ENCODE measurements at regions not wholly inside any gene's neighbourhood (a gene's known extent, or its start where the extent isn't known, plus 50 kb on each side); places are given as distances from the start of the nearest gene placed in this dataset.
A peak's percentile ranks its signal among the peaks of the same experiment; 100 is the strongest.

DNA sequence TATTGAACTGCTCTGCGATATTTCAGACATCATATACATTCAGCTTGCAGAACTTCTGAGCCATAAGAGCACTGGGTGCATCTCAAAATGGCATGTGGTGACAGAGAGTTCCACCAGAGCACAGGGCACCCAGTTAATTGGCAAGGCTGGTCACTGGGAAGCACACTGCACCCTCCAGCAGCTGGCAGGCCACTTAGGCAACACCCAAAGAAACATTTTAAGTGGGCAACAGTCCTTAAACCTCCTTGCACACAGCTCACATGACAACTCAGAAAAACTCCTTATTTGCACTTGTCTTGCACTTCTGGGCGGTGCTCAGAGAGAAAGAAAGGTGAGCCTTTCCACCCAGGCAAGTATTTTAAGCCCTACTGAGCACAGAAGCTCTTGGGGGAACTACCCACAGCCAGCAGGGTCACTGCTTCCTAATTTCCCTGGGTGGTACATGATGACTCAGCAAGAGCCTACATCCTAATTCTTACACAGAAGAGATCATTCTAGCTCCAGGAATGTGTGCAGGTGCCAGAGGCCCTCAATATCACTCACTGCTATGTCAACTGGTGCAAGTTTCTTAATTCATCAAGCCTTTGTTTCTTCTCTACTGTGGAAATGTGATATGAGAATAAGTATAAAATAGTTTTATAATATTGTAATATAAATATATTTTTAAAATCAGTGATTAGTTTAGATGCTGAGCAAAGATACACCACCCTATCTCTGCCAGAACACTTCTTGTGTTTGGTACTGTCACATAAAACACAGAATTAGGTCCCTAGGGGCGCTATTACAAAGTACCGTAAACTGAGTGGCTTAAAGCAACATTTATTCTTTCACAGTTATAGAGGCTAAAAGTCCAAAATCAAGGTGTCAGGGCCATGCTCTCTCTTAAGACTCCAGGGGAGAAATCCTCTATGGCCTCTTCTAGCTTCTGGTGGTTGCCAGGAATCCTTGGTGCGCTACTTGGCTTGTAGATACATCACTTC, 155.1 kb upstream of the PPARGC1A start:
- H3K27ac ChIP-seq: no peak overlapping the region
- H3K4me1 ChIP-seq: no peaks in the 10 kb centered on the region
- FAIRE-seq (no peak), ATAC-seq (no peak), DNase-seq (ENCODE audit: low read depth in 1 of 2, low spot score in 1 of 2) (no peak)
- no peak for TF ChIP-seq TP53 (CRISPR knock-in tag; IDR thresholded peaks at IDR 0.05)
- peak; percentile 2 for TF ChIP-seq MAFK (IDR thresholded peaks at IDR 0.05; ENCODE audit: partially characterized antibody)
- no peak for TF ChIP-seq MAX (IDR thresholded peaks at IDR 0.05)
- no peak for TF ChIP-seq KDM1A (IDR thresholded peaks at IDR 0.05; ENCODE audit: low read depth)
- no peak for TF ChIP-seq PBX3 (IDR thresholded peaks at IDR 0.05)
- ChIA-PET POLR2A (no interaction called here), CTCF (no interaction called here)
- 26% methylated on average over 5 of the region's 5 CpGs for WGBS (ENCODE audit: missing lambda C conversion rate)
- H3K4me3 ChIP-seq: no peak overlapping the region
- no peak overlapping the region for H3K4me2 ChIP-seq
- no peaks in the 10 kb centered on the region for H3K9me3 ChIP-seq

GRCh38 chr4:24042094-24042493, 152.2 kb upstream of the PPARGC1A start:
- POLR2A ChIA-PET: no interaction called here
- no peak for TF ChIP-seq HEYL (CRISPR knock-in tag; IDR thresholded peaks at IDR 0.05)
- TF ChIP-seq RCOR1 (IDR thresholded peaks at IDR 0.05; ENCODE audit: low read depth, low read length): no peak
- TF ChIP-seq TP53 (CRISPR knock-in tag; IDR thresholded peaks at IDR 0.05): no peak
- no peak for TF ChIP-seq RNF2 (IDR thresholded peaks at IDR 0.05; ENCODE audit: borderline replicate concordance, low read depth)
- no peak for TF ChIP-seq ZNF302 (CRISPR knock-in tag; IDR thresholded peaks at IDR 0.05)
- no peak for TF ChIP-seq POLR2A (IDR thresholded peaks at IDR 0.05; ENCODE audit: low read length)
- no peak for TF ChIP-seq CEBPB (IDR thresholded peaks at IDR 0.05)
- TF ChIP-seq NR3C1 (IDR thresholded peaks at IDR 0.05): no peak
- TF ChIP-seq RAD21 (conservative IDR thresholded peaks at IDR 0.05 in 1 of 2, IDR thresholded peaks at IDR 0.05 in 1 of 2): no peak
- no peak for TF ChIP-seq RFX5 (IDR thresholded peaks at IDR 0.05)
- TF ChIP-seq KDM1A (IDR thresholded peaks at IDR 0.05; ENCODE audit: low read depth): no peak
- TF ChIP-seq MYC (IDR thresholded peaks at IDR 0.05; ENCODE audit: borderline replicate concordance, low read length): no peak
- TF ChIP-seq ZFP36 (IDR thresholded peaks at IDR 0.05; ENCODE audit: borderline replicate concordance, partially characterized antibody): no peak
- TF ChIP-seq TFCP2L1 (CRISPR knock-in tag; IDR thresholded peaks at IDR 0.05): no peak
- TF ChIP-seq KDM5A (IDR thresholded peaks at IDR 0.05): no peak
- no peak for TF ChIP-seq NFE2L2 (conservative IDR thresholded peaks at IDR 0.05; ENCODE audit: low read length)
- no peak for TF ChIP-seq EHMT2 (IDR thresholded peaks at IDR 0.05; ENCODE audit: low read depth)
- no peak for FAIRE-seq
- no peak overlapping the region for H3K4me3 ChIP-seq
- no peaks in the 10 kb centered on the region for H3K4me1 ChIP-seq
- WGBS (ENCODE audit: missing lambda C conversion rate): 0% methylated on average over 1 of the region's 1 CpG
- H3K4me2 ChIP-seq: no peak overlapping the region
- DNase-seq (ENCODE audit: low read depth in 1 of 2, low spot score in 1 of 2): no peak
- ATAC-seq: no peak
- no peak overlapping the region for H3K27ac ChIP-seq
- CTCF ChIA-PET: no interaction called here
- no peaks in the 10 kb centered on the region for H3K9me3 ChIP-seq

DNA sequence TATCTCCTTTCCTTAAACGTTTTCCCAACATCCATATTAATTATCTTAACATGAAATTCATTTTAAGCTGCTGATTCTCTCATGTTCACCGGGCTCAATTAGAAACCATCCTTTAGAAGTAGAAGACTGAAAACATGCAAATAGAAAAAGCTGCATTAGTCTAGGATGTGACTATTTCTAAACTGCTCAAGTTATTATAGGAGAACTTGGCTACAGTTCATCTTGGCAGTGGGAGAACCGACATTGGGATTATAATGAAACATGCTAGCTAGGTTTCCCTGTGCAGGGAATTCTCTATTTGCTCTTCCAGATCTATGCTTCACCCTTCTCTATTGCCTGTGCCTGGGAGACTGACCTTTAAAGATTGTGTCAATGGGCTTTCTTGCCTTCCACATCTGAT, 151.0 kb upstream of the PPARGC1A start:
- H3K9me3 ChIP-seq: no peaks in the 10 kb centered on the region
- no peak overlapping the region for H3K4me3 ChIP-seq
- no peak for ATAC-seq
- no peak overlapping the region for H3K27ac ChIP-seq
- H3K4me2 ChIP-seq: no peak overlapping the region
- CTCF ChIA-PET: no interaction called here
- no peak for FAIRE-seq
- no peak for DNase-seq (ENCODE audit: low read depth in 1 of 2, low spot score in 1 of 2)
- H3K4me1 ChIP-seq: no peaks in the 10 kb centered on the region
- POLR2A ChIA-PET: no interaction called here
- WGBS (ENCODE audit: missing lambda C conversion rate): 15% methylated on average over 3 of the region's 3 CpGs
- TF ChIP-seq ZNF302 (CRISPR knock-in tag; IDR thresholded peaks at IDR 0.05) (no peak), ZFP36 (IDR thresholded peaks at IDR 0.05; ENCODE audit: borderline replicate concordance, partially characterized antibody) (no peak), ZSCAN20 (CRISPR knock-in tag; IDR thresholded peaks at IDR 0.05) (no peak), SREBF2 (IDR thresholded peaks at IDR 0.05) (no peak), MAZ (IDR thresholded peaks at IDR 0.05; ENCODE audit: borderline replicate concordance, low read depth, low read length) (no peak), EP300 (IDR thresholded peaks at IDR 0.05) (no peak), FOSB (CRISPR knock-in tag; IDR thresholded peaks at IDR 0.05) (no peak), HOXB13 (CRISPR knock-in tag; IDR thresholded peaks at IDR 0.05; ENCODE audit: low read depth) (no peak), POLR2AphosphoS2 (conservative IDR thresholded peaks at IDR 0.05; ENCODE audit: low read length) (no peak), CHD4 (IDR thresholded peaks at IDR 0.05; ENCODE audit: borderline replicate concordance) (no peak), HOXA7 (CRISPR knock-in tag; IDR thresholded peaks at IDR 0.05) (no peak), NFE2L2 (conservative IDR thresholded peaks at IDR 0.05; ENCODE audit: low read length) (no peak), EHMT2 (IDR thresholded peaks at IDR 0.05; ENCODE audit: low read depth) (no peak), PHF8 (IDR thresholded peaks at IDR 0.05; ENCODE audit: borderline replicate concordance, low read depth) (no peak), HOXB5 (CRISPR knock-in tag; IDR thresholded peaks at IDR 0.05) (no peak), GATA3 (IDR thresholded peaks at IDR 0.05; ENCODE audit: borderline replicate concordance) (no peak)
- TF ChIP-seq, protein P1, sequence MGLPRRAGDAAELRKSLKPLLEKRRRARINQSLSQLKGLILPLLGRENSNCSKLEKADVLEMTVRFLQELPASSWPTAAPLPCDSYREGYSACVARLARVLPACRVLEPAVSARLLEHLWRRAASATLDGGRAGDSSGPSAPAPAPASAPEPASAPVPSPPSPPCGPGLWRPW (IDR thresholded peaks at IDR 0.05): no peak
- TF ChIP-seq, protein P2, sequence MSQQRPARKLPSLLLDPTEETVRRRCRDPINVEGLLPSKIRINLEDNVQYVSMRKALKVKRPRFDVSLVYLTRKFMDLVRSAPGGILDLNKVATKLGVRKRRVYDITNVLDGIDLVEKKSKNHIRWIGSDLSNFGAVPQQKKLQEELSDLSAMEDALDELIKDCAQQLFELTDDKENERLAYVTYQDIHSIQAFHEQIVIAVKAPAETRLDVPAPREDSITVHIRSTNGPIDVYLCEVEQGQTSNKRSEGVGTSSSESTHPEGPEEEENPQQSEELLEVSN (IDR thresholded peaks at IDR 0.05; ENCODE audit: borderline replicate concordance, low read depth): no peak

Measured in A549 (cell line).